Activated T-helper 2 cell treated with anti-CD3 and anti-CD28 coated beads, Interferon-gamma antibody, Interleukin-2, Interleukin-4, amounts not matched to agents 10 μg/mL and 5 μg/mL and 100 μg/mL, durations not matched to agents 14 hours and 24 hours and 36 hours (primary cell): ENCODE measurements at regions not wholly inside any gene's neighbourhood (a gene's known extent, or its start where the extent isn't known, plus 50 kb on each side); places are given as distances from the start of the nearest gene placed in this dataset.

Experiments used
- DNase-seq: peaks from one replicate; pipeline ENCODE4 v3.0.0; 2021; ENCODE audit warnings: low spot score
- H3K27ac Mint-ChIP-seq: one replicate; pipeline ENCODE4 v1.8.0; 2021; ENCODE audit warnings: mixed read lengths
- H3K27me3 Mint-ChIP-seq: one replicate; pipeline ENCODE4 v1.8.0; 2021; ENCODE audit warnings: low read depth, mixed read lengths
- H3K36me3 Mint-ChIP-seq: one replicate; pipeline ENCODE4 v1.8.0; 2021; ENCODE audit warnings: low read depth, mixed read lengths
- H3K4me1 Mint-ChIP-seq: one replicate; pipeline ENCODE4 v1.8.0; 2021; ENCODE audit warnings: low read depth, mixed read lengths
- H3K4me3 Mint-ChIP-seq: one replicate; pipeline ENCODE4 v1.8.0; 2021; ENCODE audit warnings: low read depth, mild to moderate bottlenecking, moderate library complexity, mixed read lengths
- H3K9me3 Mint-ChIP-seq: one replicate; pipeline ENCODE4 v1.8.0; 2021; ENCODE audit warnings: mixed read lengths
- intact Hi-C: fragments of 100-400 bp; cut with micrococcal nuclease; formaldehyde crosslinking; loops from one replicate; pipeline ENCODE4 v1.15.1; 2023

DNA sequence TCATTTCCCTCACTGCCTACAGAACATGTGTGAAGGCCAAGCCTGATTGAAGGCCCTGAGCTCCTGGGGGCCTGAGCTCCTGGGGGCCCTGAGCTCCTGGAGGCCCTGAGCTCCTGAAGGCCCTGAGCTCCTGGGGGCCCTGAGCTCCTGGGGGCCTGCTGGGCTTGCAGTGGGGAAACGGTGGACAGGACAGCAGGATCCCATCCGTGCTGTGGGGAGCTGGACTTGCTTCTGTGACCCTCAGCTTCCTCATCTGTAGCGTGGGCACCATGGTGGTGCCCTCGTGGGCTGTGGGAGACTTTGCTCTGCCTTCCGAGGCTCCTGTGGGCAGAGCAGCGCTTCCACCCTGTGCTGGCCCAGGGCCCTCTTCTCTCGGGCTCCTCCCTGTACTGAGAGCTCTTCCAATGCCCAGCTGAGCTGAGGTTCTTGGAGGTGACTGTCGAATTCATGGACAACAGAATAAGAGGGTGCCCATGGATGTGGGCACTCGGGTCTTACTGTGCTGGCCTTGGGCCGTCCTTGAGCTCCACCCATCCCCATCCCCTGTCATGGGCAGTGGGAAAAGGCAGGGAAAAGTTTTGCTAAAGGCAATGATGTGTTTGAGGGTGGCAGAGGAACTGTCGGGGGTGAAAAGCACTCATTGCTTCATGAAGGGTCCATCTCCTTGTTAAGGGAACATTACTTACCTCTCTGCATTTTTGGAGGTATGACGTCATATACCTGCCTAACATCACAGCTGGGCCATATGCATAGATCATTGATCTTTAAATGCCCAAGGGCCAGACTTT, 786.7 kb downstream of the TBC1D22A start:
- no peaks in the 10 kb centered on the region for H3K9me3 Mint-ChIP-seq
- H3K27me3 Mint-ChIP-seq, result no peaks in the 10 kb centered on the region
- intact Hi-C loops, result no loop called here
- DNase-seq, result no peak
- H3K36me3 Mint-ChIP-seq, result no peaks in the 10 kb centered on the region
- H3K27ac Mint-ChIP-seq, result no peak overlapping the region
- H3K4me3 Mint-ChIP-seq, result no peak overlapping the region
- H3K4me1 Mint-ChIP-seq, result no peaks in the 10 kb centered on the region

DNA sequence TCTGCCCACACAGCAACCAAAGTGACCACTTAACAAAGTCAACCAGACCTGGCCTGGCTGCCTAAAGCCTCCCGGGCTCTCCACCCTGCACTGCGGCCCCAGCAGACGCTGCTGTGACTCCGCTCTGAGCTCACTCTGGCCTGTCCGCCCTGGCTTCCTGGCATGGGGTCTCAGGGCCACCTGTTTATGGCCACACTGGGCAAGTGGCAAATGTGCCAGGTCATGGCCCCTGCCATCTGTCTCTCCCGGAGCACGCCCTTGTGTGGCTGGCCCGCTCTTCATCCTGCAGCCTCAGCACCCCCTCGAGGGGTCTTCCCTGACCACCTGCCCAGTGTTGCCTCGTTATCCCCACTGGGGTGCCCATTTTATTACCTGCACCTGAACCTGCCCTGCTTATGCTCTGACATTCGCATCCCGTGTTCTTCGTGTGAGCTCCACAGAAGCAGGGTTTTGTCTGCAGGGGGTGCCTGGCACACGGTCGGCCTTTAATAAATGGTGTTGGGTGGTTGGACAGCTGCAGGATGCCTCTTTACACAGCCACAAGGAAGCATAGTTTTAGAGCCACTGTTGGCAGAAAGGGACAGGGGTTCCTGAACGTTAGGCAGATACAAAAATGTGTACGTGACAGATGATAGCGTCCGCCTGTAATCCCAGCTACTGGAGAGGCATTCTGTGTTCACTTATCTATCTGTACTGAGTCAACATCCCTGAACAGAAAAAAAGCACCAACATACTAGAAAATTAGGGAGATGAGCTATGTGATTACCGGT, 785.6 kb downstream of the TBC1D22A start:
- no peak overlapping the region for H3K4me3 Mint-ChIP-seq
- H3K27ac Mint-ChIP-seq, result no peak overlapping the region
- H3K36me3 Mint-ChIP-seq, result no peaks in the 10 kb centered on the region
- intact Hi-C loops, result no loop called here
- H3K4me1 Mint-ChIP-seq, result no peaks in the 10 kb centered on the region
- H3K9me3 Mint-ChIP-seq, result no peaks in the 10 kb centered on the region
- H3K27me3 Mint-ChIP-seq, result no peaks in the 10 kb centered on the region
- no peak for DNase-seq

DNA sequence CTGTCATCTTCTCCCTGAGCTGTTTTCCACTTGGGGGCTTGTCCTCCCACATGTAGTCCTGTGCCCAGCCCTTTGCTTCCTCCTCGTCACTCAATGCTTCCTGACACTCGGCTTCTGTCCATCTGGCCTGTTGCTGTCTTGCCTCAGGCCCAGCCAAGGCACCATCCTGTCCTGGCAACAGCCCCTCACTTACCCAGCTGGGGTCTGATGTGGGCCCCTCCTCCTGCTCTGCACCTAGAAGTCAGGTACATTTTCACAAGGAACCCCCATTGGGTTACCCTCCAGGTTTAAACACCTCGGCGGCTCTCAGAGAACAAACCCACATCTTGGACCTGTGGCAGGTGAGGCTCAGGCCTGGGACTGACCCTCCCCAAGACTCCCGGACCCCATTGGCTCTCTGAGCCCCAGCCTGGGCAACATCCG, 784.8 kb downstream of the TBC1D22A start:
- no peaks in the 10 kb centered on the region for H3K36me3 Mint-ChIP-seq
- H3K27ac Mint-ChIP-seq, result no peak overlapping the region
- H3K27me3 Mint-ChIP-seq, result no peaks in the 10 kb centered on the region
- DNase-seq, result no peak
- no peaks in the 10 kb centered on the region for H3K4me1 Mint-ChIP-seq
- intact Hi-C loops, result no loop called here
- H3K4me3 Mint-ChIP-seq, result no peak overlapping the region
- H3K9me3 Mint-ChIP-seq, result no peaks in the 10 kb centered on the region

DNA sequence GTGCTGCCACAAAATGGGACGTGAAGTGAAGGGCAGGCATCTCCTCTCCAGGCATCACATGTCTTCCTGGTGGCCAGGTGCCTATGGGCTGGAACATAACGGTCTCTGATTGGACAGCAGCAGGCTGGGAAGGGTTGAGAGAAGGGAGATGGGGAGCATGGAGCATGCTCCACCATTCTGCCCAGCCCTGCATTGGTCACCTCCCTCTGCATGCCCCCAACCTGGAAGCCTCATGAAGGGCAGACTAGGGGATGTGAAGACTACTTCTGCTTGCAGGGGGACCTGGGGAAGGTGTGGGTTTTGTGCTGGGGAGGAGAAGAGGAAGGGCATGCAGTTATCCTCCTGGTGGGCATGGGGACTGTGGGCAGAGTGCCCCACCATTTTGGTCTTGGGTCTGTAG, 782.2 kb downstream of the TBC1D22A start:
- intact Hi-C loops, result no loop called here
- Mint-ChIP-seq H3K4me3 (no peak overlapping the region), H3K36me3 (no peaks in the 10 kb centered on the region), H3K9me3 (no peaks in the 10 kb centered on the region), H3K27me3 (no peaks in the 10 kb centered on the region), H3K27ac (no peak overlapping the region), H3K4me1 (no peaks in the 10 kb centered on the region)
- no peak for DNase-seq

DNA sequence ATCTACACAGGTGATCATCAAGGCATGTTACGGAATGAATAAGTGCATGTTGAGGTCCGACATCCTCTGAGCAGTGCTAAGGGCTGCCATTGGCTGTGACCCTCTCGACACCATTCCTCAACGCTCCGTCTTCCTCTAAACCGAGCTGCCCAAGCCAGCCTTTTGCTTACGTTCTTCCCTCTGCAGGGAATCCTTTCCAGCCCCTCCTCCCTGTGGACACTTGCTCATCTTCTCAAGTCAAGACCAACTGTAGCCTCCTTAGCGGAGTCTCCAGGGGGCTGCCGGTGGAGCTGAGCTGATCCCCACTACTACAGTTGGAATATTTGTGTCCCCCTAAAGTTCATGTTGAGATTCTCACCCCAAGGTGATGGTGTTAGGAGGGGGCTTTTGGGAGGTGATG, 781.0 kb downstream of the TBC1D22A start:
- H3K4me1 Mint-ChIP-seq, result no peaks in the 10 kb centered on the region
- DNase-seq, result no peak
- H3K36me3 Mint-ChIP-seq, result no peaks in the 10 kb centered on the region
- intact Hi-C loops, result no loop called here
- H3K4me3 Mint-ChIP-seq, result no peak overlapping the region
- no peaks in the 10 kb centered on the region for H3K9me3 Mint-ChIP-seq
- H3K27ac Mint-ChIP-seq, result no peak overlapping the region
- no peaks in the 10 kb centered on the region for H3K27me3 Mint-ChIP-seq

DNA sequence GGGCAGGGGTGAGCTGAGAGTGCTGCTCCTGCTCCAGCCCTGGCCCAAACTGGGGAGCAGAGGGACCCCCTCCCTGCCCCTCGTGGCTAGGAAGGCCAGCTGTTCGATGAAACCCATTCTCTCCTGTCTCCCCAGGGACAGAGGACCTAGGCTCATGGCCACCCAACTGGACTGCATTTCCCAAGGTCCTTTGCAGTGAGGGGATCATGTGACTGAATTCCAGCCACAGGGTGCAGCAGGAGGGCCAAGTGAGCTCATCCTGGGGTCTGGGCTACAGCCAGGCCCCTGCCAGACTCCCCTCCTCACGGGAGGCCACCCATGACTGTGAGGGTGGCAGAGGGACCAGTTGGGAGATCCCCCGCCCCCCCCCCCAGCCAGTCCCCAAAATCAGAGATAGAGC, 777.6 kb downstream of the TBC1D22A start:
- no peaks in the 10 kb centered on the region for H3K4me1 Mint-ChIP-seq
- no peak overlapping the region for H3K27ac Mint-ChIP-seq
- DNase-seq, result no peak
- no peaks in the 10 kb centered on the region for H3K27me3 Mint-ChIP-seq
- intact Hi-C loops, result no loop called here
- H3K9me3 Mint-ChIP-seq, result no peaks in the 10 kb centered on the region
- H3K4me3 Mint-ChIP-seq, result no peak overlapping the region
- no peaks in the 10 kb centered on the region for H3K36me3 Mint-ChIP-seq

DNA sequence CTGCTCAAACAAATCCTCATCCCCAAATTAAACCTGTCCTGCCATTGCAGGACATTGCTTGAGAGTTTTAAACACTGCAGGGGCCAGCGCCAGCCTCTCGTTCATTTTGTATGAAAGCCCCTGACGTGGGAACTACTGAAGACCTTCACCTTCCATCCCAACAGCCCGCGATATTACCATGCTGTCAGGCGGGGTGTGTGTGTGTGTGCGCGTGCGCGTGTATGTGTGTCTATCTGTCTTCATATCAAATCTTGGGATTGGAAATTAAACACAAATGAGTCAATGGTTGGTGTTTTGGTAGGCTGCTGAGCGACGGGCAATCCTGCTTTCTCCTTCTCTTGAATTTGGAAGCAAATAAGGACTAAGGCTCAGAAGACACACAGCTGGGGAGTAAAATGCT, 776.9 kb downstream of the TBC1D22A start:
- DNase-seq, result no peak
- H3K36me3 Mint-ChIP-seq, result no peaks in the 10 kb centered on the region
- H3K4me3 Mint-ChIP-seq, result no peak overlapping the region
- H3K27ac Mint-ChIP-seq, result no peak overlapping the region
- intact Hi-C loops, result no loop called here
- no peaks in the 10 kb centered on the region for H3K27me3 Mint-ChIP-seq
- H3K9me3 Mint-ChIP-seq, result no peaks in the 10 kb centered on the region
- H3K4me1 Mint-ChIP-seq, result no peaks in the 10 kb centered on the region

DNA sequence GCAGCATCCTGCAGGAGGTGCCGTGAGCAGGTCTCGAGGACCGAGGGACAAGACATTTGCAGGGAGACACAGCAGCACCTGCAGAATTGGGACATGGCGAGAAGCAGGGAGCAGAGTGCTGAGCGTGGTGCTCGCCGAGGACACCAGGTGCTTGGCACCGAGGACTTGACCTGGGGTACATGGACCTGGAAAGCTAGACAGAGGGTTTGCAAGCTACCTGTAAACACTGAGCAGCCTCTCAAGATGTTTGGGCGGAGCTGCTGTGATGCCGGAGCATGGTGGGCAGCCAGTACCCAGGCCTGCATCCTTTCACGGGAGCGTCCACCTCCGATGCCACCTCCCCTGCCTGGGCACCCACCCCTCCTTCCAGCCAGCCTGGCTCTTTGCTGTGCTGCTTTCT, 773.2 kb downstream of the TBC1D22A start:
- no peak for DNase-seq
- H3K27me3 Mint-ChIP-seq, result no peaks in the 10 kb centered on the region
- H3K36me3 Mint-ChIP-seq, result no peaks in the 10 kb centered on the region
- H3K9me3 Mint-ChIP-seq, result no peaks in the 10 kb centered on the region
- H3K4me3 Mint-ChIP-seq, result no peak overlapping the region
- H3K4me1 Mint-ChIP-seq, result no peaks in the 10 kb centered on the region
- no peak overlapping the region for H3K27ac Mint-ChIP-seq
- intact Hi-C loops, result no loop called here

DNA sequence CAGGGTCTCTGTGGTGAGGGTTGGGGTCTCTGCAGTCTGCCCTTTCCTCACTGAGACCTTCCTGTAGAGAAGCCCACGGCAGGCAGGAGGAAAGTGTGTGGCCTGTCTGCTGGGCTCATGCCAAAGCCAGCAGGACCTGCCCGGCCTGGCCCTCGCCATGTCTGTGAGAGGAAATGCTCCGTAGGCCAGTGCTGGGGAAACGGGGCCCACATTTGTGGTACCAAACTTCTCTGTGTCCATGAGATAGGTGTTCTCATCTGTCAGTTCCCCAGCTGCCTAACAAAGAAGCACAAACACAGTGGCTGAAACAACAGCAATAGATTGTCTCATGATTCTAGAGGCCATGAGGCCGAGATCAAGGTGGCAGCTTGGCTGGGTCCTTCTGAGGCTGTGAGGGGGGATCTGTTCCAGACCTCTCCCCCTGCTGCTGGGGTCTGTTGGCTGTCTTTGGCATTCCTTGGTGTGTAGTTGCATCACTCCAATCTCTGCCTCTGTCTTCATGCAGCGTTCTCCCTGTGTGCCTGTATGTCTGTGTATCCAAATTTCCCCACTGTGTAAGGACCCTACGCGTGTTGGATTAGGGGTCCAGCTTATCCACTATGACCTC, 772.5 kb downstream of the TBC1D22A start:
- intact Hi-C loops, result no loop called here
- no peak overlapping the region for H3K4me3 Mint-ChIP-seq
- no peaks in the 10 kb centered on the region for H3K36me3 Mint-ChIP-seq
- H3K27me3 Mint-ChIP-seq, result no peaks in the 10 kb centered on the region
- no peaks in the 10 kb centered on the region for H3K4me1 Mint-ChIP-seq
- no peaks in the 10 kb centered on the region for H3K9me3 Mint-ChIP-seq
- H3K27ac Mint-ChIP-seq, result no peak overlapping the region
- no peak for DNase-seq

DNA sequence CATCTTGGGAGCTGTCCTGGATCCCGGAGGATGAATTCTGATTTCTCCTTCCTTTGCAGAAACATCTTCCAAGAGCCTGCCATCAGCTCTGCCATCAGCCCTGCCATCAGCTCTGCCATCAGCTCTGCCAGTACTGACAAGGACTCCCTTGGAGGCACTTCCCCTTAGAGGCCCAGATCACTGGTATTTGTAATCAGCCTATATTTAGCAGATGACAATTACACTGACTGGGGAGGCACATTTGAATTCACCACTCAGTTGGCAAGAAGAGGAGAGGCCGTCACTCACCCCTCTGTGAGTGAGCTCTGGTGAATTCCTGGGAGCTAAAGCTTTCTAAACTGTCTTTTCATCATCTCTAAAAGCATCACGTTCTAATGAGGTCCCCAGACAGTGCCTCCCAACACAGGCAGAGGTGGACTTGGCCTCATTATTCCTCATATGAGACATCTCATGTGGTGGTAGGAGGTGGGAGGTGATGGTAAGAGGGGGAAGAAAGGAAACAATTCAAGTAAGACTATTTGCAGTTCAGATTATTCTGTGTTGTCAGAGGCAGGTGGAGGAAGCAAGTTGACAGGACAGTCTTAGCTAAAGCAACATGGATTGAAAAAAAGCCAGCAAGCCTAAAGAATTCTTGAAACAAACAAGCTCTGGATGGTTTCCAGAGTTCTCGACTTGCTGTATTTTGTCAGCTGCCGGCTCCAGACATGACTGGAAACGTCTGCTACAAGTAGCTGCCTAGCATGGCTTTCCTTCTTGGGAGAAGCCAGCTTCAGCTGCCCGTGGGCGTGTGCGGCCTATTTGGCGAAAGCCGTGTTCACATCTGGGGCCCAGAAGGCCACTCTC, 771.7 kb downstream of the TBC1D22A start:
- intact Hi-C loops, result no loop called here
- no peaks in the 10 kb centered on the region for H3K27me3 Mint-ChIP-seq
- DNase-seq, result no peak
- H3K36me3 Mint-ChIP-seq, result no peaks in the 10 kb centered on the region
- no peaks in the 10 kb centered on the region for H3K4me1 Mint-ChIP-seq
- no peak overlapping the region for H3K27ac Mint-ChIP-seq
- H3K9me3 Mint-ChIP-seq, result no peaks in the 10 kb centered on the region
- H3K4me3 Mint-ChIP-seq, result no peak overlapping the region

DNA sequence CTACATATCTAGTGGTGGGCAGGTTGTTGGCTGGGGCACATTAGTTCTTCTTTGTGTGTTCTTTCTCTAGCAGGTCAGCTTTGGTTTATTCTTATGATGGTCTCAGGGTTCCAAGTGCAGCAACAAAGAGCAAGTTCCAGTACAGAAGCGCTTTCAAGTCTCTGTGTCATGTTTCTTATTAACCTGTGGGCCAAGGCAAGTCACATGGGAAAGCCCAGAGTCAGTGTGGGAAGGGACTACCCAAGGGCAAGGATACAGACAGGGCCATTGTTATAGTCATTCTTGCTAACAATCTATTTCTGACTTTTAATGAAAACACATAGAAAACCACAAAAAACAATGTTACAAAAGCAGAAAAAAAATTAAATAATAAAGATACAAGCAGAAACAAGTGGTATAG, 754.6 kb downstream of the TBC1D22A start:
- H3K4me3 Mint-ChIP-seq, result no peak overlapping the region
- intact Hi-C loops, result no loop called here
- no peaks in the 10 kb centered on the region for H3K27me3 Mint-ChIP-seq
- H3K27ac Mint-ChIP-seq, result no peak overlapping the region
- no peak for DNase-seq
- H3K4me1 Mint-ChIP-seq, result no peaks in the 10 kb centered on the region
- no peaks in the 10 kb centered on the region for H3K9me3 Mint-ChIP-seq
- H3K36me3 Mint-ChIP-seq, result no peaks in the 10 kb centered on the region

DNA sequence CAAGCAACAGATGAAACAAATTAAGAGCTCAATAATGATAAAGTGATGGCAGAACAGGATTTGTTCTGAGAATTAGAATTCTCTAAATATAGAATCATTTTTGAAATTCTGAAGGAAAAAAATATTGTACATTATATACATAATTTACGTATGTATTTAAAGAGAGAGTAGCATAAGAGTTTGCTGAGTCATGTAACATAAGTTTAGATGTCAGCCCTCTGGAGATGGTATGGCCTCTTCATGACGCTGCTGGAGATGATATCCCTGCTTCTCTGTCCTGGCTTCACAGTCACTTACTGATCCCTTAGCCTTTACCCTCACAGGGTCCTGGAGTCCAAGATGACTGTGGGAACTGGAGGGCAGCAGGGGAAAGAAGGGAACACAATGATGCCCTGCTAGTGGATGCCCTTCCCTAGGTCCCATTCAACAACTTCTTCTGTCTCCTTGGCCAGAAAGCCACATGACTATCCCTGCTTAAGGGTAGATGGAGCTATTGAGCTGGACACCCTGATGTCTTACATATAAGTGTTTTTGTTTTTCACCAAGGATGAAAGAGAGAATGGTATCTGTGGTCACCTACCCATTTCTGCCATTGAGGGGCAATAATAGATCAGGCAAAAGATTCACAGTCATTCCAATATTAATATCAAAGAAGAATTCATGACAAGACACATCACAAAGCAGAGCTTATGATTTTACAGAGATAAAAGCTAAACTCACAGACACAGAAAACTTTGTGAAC, 753.1 kb downstream of the TBC1D22A start:
- Mint-ChIP-seq H3K9me3 (no peaks in the 10 kb centered on the region), H3K27me3 (no peaks in the 10 kb centered on the region), H3K4me1 (no peaks in the 10 kb centered on the region), H3K36me3 (no peaks in the 10 kb centered on the region), H3K4me3 (no peak overlapping the region), H3K27ac (no peak overlapping the region)
- no peak for DNase-seq
- intact Hi-C loops, result no loop called here
